SK-N-MC (cell line): ENCODE measurements at regions not wholly inside any gene's neighbourhood (a gene's known extent, or its start where the extent isn't known, plus 50 kb on each side); places are given as distances from the start of the nearest gene placed in this dataset.

Source experiments
- EZH2 ChIP-seq: fragments of 200-600 bp; sonication (generic); IDR thresholded peaks from one replicate; pipeline ENCODE4 v1.6.1; 2017; ENCODE audit warnings: antibody characterized with exemption
- FOXP2 ChIP-seq: optimal IDR thresholded peaks from 2 replicates; pipeline ENCODE3; 2011; ENCODE audit warnings: mild to moderate bottlenecking, moderate library complexity; ENCODE audit not compliant: insufficient read depth; ENCODE audit errors: extremely low read length, control extremely low read depth
- POLR2AphosphoS5 ChIP-seq: IDR thresholded peaks from 2 replicates; pipeline ENCODE4 v1.6.1; 2012; ENCODE audit warnings: mild to moderate bottlenecking, low read depth, low read length, borderline replicate concordance

GRCh38 chr16:59242556-59242955 is 508.4 kb upstream of the GOT2 start:
- no peak for TF ChIP-seq POLR2AphosphoS5
- TF ChIP-seq EZH2 = no peak
- TF ChIP-seq FOXP2 = no peak
